HG02610 (cell line): ENCODE measurements at regions not wholly inside any gene's neighbourhood (a gene's known extent, or its start where the extent isn't known, plus 50 kb on each side); places are given as distances from the start of the nearest gene placed in this dataset.

Experiments
- ATAC-seq: cut with Tn5 transposase; IDR thresholded peaks from one replicate; pipeline ENCODE4 v1.9.1; 2021; ENCODE audit warnings: mild to moderate bottlenecking, moderate library complexity; ENCODE audit not compliant: unreplicated experiment

- ATAC-seq, result no peak
Measured at GRCh38 chr6:153790876-153791473, 248.1 kb upstream of the OPRM1 start.

DNA sequence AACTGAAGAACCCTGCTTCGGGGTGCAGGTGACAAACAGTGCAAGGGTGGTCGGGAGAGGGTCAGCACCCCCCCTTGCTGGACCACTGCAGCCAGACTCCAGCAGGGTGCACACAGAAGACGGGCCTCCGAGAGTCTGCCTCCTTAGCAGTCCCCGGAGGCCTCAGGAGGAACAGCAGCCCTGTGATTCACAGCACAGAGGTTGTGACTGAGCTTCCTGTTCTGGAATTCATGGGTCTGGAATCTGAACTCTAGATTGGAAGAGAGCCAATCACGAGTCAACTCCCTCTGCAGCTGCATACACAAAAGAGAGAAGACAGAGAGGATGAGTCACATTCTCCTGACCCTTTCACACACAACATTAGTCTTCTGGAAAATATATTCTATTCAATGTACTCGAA is 249.0 kb upstream of the OPRM1 start:
- ATAC-seq, result no peak

DNA sequence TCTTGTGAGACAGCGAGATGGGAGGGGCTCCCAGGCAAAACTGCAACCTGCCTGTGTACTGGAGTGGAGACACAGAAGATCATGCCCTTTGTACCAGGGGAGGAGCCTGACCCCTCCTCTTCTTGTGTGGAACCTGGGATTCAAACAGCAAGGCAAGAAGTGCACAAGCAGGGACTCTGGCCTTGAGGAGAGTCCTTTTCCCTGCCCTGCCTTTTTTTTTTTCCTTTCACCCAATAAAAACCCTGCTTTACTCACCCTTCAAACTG is 251.8 kb upstream of the OPRM1 start:
- ATAC-seq, result no peak

GRCh38 chr6:153781306-153781705 is 257.7 kb upstream of the OPRM1 start:
- no peak for ATAC-seq

DNA sequence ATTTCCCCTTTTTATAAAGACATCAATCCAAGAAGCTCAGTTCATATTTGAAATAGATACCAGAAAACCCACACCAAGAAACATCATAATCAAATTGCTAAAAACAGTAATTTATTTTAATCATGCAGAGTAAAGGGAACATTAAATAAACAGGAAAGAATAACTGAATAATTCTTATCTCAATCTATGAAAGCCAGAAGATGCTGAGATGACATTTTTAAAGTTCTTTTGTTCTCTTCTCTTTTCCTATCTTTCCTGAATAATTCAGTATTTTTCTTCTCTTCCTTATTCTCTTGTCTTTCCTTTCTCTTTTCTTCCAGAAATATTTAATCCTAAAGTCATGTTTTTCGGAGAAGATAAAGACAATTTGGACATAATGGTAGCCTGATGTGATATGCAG is 259.0 kb upstream of the OPRM1 start:
- no peak for ATAC-seq

DNA sequence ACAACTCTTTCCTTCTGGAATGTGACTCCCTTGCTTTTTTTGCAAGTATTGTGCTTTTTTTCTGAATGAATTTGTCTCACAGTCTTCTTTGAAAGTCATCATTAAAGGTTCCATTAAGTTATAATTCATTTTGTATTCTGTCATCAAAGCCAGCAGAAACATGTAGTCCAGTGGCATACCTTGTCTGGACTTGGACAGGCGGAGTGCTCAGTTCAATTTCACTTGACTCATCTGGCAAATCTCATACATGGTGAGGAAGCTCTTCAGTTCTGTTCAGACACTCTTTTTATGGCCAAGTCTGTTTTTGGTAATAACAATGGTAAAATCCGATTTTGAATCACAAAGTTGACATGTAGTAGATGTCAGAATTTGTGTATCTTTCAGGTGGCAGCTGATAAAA is 260.8 kb upstream of the OPRM1 start:
- no peak for ATAC-seq

DNA sequence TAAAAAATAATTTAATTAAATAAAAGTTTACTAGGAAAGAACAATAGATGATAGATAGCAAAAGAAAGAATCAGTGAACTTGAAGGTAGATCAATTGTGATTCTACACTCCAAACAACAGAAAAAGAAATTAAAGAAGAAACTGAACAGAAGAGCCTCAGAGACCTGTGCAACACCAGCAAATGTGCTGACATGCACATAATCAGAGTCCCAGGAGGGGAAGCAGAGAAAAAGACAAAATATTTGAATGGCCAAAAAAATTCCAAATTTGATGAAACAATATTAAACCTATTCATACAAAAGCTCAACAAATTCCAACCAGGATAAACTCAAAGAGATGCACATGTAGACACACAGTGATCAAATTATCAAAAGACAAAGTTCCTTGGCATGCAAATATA is 267.5 kb upstream of the OPRM1 start:
- no peak for ATAC-seq

GRCh38 chr6:153767127-153767526 is 271.9 kb upstream of the OPRM1 start:
- ATAC-seq, result no peak

DNA sequence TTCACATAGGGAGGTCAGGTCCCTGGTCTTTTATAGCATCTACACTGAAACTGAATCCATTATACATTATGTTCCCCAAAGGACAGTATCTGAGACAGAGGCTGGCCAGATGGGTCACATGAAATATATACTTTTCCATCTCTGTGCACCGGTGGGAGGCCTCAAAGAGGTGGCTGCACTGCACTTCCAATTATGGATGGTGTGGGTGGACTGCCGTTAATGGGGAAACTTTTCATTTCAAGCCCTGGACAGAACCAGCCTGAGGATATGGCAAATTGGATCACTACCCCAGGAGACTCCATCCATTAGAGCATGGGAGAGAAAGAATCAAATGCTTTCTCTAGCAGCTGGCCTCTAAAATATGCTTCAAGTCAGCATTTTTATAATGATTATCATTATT is 280.5 kb upstream of the OPRM1 start:
- ATAC-seq, result no peak

- no peak for ATAC-seq
Measured at GRCh38 chr6:153735761-153736160, 303.3 kb upstream of the OPRM1 start.

DNA sequence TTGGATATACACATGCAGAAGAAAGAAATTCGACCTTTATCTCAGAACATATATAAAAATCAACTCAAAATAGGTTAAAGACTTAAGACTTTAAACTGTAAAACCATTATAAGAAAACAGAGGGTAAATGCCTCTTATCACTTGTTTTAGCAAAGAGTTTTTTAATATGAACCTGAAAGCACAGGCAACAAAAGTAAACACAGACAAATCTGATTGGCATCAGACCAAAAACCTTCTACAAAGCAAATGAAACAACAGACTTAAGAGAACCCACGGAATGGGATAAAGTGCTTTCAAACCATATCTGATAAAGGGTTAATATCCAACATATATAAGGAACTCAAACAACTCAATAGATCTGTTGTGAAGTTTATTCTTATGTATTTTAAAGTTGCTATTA is 309.9 kb upstream of the OPRM1 start:
- no peak for ATAC-seq

GRCh38 chr6:153727885-153728284 is 311.2 kb upstream of the OPRM1 start:
- no peak for ATAC-seq

- no peak for ATAC-seq
Measured at GRCh38 chr6:153725456-153725855, 313.6 kb upstream of the OPRM1 start.

- ATAC-seq, result no peak
Measured at GRCh38 chr6:153720732-153721131, 318.3 kb upstream of the OPRM1 start.

DNA sequence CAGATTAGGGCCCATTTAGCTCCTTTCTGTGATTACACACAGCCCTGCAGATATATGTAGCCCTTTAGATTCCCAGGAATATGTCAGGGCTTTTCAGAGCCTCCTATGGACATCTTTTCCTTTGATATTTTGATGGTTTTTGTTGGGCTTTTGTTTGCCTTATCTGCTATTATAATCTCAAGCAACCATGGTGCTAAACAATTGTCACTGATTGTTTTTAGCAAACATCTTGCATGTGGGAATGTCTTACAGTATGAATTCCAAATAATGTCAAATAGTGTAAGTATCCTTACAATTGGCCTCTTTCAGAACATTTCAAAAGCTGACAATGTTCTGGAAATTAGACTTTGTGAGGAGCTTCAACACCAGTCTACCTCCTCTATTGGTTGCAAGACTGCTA is 333.6 kb upstream of the OPRM1 start:
- ATAC-seq, result no peak

- ATAC-seq, result no peak
Measured at GRCh38 chr6:153702671-153703070, 336.4 kb upstream of the OPRM1 start.

DNA sequence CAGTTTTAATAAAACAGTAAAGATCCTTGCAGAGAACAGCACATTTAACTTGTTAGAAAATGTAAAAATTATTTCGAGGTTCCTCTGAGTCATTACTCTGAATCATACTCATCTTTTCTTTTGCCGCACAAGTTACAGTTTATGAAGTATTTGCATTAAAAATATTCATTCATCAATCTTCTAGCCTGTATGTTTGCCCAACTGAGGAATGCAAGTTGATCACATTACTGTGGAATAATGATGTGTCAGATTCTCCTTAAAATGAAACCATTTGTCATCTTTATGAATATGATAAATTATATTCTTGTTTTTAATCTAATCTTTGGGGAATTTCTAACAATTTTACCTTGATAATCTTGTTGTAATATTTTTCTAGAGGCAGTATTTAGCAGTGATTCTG is 340.4 kb upstream of the OPRM1 start:
- ATAC-seq, result no peak

- ATAC-seq, result no peak
Measured at GRCh38 chr6:153698001-153698400, 341.0 kb upstream of the OPRM1 start.

DNA sequence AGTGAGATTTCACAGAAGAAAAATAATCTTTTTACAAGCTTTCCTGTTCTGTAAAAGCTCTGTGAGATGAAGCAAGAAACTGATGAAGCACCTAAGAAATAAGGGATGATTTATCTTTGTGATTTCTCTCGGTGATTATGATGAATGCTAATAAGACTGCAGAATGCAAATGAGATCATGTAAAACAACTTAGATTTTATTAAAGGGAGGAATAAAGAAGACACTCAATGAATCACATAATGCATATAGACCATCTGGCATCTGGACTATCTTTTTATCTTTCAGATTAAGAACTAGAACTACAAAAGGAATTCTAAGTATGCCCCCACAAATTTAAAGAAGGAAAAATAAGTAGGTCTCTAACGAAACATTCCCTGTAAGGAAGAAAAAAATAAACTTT is 361.5 kb upstream of the OPRM1 start:
- no peak for ATAC-seq

GRCh38 chr6:153673750-153674149 is 365.3 kb upstream of the OPRM1 start:
- ATAC-seq, result no peak

DNA sequence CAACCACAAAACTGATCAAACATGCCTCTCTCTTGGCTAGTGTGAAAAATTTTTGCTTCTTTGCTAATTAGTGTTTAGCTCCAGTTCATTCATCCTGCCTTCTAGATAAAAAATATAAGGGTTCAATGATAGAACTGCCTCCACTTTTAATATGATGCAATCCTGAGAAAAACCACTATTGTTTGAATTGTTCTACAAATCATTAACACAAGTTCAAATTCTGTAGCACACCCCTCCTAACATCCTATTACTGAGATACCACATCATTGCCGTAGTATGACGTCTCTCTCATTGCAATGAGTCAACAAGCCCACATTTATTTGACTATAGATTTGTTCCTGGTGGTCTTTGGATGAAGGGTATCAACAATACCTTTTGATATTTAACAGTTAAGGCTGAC is 365.8 kb upstream of the OPRM1 start:
- ATAC-seq, result no peak

GRCh38 chr6:153670403-153671026 is 368.5 kb upstream of the OPRM1 start:
- no peak for ATAC-seq

- no peak for ATAC-seq
Measured at GRCh38 chr6:153668758-153669157, 370.3 kb upstream of the OPRM1 start.
